Right renal pelvis (tissue), 4 donors: ENCODE measurements at regions not wholly inside any gene's neighbourhood (a gene's known extent, or its start where the extent isn't known, plus 50 kb on each side); places are given as distances from the start of the nearest gene placed in this dataset.

ENCODE experiments used
- DNase-seq, 4 donors: peaks; one replicate each; pipeline ENCODE4 v3.0.0-alpha.2; 2013; ENCODE audit warnings: low read depth in 4 of 4, low spot score in 3 of 4, missing footprints in 1 of 4

GRCh38 chr6:45794465-45794864 lies 221.2 kb downstream of the CLIC5 start:
- no peak for DNase-seq

GRCh38 chr6:45791211-45792168 lies 224.2 kb downstream of the CLIC5 start:
- no peak for DNase-seq

GRCh38 chr6:45789238-45789637 lies 226.4 kb downstream of the CLIC5 start:
- no peak for DNase-seq

DNA sequence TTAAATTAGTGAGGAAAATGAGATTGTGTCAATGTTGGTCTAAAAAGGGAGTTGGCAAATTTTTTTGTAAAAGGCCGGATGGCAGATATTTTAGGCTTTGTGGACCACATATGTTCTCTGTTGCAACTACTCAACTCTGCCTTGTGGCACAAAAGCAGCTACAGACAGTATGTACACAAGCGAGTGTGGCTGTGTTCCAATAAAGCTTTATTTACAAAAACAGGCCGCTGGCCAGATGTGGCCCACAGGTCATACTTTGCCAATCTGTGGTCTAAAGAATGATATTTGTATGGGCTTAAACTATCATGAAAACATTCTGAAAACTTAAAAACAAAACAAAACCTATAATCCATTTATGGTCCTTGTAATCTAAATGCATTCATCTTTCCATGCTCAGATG lies 228.3 kb downstream of the CLIC5 start:
- no peak for DNase-seq

GRCh38 chr6:45786355-45786781 lies 229.3 kb downstream of the CLIC5 start:
- DNase-seq: no peak

- DNase-seq: no peak
Measured at GRCh38 chr6:45784250-45784649, 231.4 kb downstream of the CLIC5 start.

DNA sequence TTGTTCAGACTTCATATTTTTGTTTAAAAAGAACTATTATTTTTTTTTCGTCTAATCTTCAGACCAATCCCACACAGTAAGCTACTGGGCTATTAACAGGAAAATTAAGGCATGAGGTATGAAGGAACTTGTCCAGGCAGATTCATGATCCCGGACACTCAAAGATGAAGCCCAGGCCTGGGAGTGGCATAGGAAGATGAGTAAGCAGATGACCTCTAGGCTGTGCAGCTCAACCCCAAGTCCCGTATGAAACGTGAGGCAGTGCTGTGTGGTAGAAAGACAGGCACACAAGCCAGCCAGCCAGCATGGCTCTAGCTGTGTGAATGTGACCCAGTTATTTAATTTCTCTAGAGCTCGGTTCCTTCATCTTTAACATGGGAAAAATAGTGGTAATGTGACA lies 231.9 kb downstream of the CLIC5 start:
- DNase-seq: no peak

- no peak for DNase-seq
Measured at GRCh38 chr6:45781890-45782289, 233.8 kb downstream of the CLIC5 start.

GRCh38 chr6:45780523-45780922 lies 235.1 kb downstream of the CLIC5 start:
- no peak for DNase-seq

GRCh38 chr6:45775026-45775697 lies 240.5 kb downstream of the CLIC5 start:
- no peak for DNase-seq

DNA sequence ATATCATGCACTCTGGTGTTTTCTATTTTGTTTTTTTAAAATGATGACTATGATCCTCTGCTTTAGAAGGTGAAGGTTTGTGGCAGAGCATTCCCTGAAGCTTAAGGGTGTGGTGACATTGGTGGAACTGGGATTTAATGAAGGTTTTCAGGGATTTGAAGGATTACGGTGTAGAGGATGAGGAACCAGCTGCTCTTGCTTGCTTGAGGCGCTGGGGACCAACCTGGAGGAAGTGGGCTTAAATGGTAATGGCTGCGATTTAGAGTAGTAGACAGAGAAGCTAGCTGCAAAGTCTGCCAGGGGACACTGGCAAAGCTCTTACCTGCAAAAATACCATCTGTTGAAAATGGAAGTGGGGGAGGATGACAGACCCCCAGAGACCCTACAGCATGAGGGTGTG lies 241.8 kb downstream of the CLIC5 start:
- DNase-seq: no peak

GRCh38 chr6:45772886-45773495 lies 242.7 kb downstream of the CLIC5 start:
- no peak for DNase-seq

GRCh38 chr6:45772051-45772450 lies 243.6 kb downstream of the CLIC5 start:
- no peak for DNase-seq

DNA sequence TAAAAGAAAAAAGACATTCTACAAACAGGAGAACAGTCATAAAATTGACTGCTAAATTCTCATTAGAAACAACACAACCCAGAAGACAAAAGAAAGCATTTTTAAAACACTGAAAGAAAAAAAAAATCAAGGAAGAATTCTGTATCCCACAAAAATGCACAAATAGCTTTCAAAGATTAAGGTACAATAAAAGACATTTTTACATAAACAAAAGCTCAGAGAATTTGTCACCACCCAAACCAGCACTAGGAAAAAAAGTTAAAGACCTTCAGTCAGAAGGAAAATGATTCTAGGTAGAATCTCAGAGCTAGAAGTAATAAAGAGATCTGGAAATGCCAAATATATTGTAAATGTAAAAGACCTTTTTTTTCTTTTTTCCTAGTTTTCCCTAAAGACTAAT lies 252.4 kb downstream of the CLIC5 start:
- DNase-seq: no peak

DNA sequence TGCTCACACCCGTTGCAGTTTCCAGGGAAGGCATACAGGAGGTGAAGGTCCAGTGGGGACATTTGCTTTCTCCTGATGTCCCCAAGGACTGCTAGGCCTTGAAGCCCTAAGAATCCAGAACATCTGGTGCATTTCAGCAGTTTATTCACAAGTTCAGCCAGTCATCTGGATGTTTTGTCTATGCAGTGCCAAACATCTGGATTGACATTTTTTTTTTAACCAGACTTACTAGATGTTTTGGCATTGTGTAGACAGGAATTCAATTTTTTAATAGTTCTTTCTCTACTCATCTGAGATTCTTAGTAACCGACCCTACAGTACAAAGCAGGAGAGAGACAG lies 256.2 kb downstream of the CLIC5 start:
- DNase-seq: no peak

GRCh38 chr6:45758787-45759471 lies 256.7 kb downstream of the CLIC5 start:
- DNase-seq: no peak

GRCh38 chr6:45757443-45758130 lies 258.1 kb downstream of the CLIC5 start:
- DNase-seq: no peak

DNA sequence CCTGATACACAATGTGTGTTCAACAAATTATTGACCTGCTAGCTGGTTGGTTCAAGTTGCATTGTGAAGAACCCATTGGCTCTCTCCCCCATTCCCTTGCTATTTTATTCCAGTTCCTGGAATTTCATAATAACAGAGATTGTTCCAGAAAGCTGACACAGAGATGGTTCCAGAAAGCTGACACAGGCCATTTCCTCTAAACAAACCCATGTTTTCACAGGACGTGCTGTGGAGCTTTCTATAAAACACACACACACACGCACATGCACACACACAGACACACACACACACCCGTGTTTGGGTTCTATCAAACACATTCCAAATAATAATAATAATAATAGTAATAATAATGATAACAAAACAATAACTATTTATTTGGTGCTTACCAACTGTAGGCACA lies 259.1 kb downstream of the CLIC5 start:
- DNase-seq: no peak

DNA sequence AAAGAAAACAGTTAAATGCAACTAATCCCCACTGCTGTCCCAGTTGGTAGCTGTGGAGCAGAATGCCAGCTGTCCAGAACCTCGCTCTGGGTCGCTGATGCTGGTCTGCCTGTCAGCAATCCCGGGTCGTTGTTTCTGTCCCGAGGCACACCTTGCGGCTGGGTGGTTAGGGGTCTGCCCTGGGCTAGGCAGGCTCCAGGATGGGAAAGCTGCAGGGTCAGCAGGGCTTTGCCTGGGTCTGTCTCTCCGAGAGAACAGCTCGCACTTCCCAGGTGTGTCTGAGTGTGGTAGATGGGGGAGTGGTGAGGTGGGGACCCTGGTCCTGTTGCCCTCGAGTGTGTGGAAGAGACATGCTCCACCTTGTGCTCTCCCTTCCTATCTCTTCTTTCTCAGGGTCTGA lies 261.2 kb downstream of the CLIC5 start:
- DNase-seq: no peak

GRCh38 chr6:45746046-45746445 lies 269.6 kb downstream of the CLIC5 start:
- no peak for DNase-seq
